H1 (cell line): ENCODE measurements at regions not wholly inside any gene's neighbourhood (a gene's known extent, or its start where the extent isn't known, plus 50 kb on each side); places are given as distances from the start of the nearest gene placed in this dataset.

Source experiments
- CTCF ChIA-PET: fragments of 300-600 bp; sonication (Branson Sonifier 250); formaldehyde crosslinking; loops from one replicate; lab custom pipeline; 2021; ENCODE audit not compliant: partially characterized antibody; lab: Charles Lee
- POLR2A ChIA-PET: fragments of 300-600 bp; sonication (Branson Sonifier 250); formaldehyde crosslinking; loops from one replicate; lab custom pipeline; 2021; ENCODE audit warnings: inconsistent platforms; ENCODE audit not compliant: partially characterized antibody; lab: Charles Lee
- DNase-seq, 2 experiments: peaks; one replicate each; pipeline versions ENCODE4 v3.0.0 to v3.0.0-alpha.2; 2010 to 2022; ENCODE audit warnings: low spot score in 2 of 2, low read depth in 1 of 2, mixed read lengths in 1 of 2
- FAIRE-seq: peaks from 2 replicates; lab custom pipeline; 2011; peaks lifted over from hg19 to GRCh38; lab: Jason Lieb, UNC
- H2AFZ ChIP-seq: 2 replicates; pipeline ENCODE4 v1.8.1; 2012; ENCODE audit warnings: low read length, inconsistent platforms
- H2AK5ac ChIP-seq: 2 replicates; pipeline ENCODE4 v1.6.1; 2013; ENCODE audit warnings: low read depth, low read length
- H2BK120ac ChIP-seq: replicated peaks from 2 replicates; pipeline ENCODE3; 2013; ENCODE audit warnings: low read depth, low read length, inconsistent platforms
- H2BK12ac ChIP-seq: 2 replicates; pipeline ENCODE4 v1.6.1; 2013; ENCODE audit warnings: low read depth, low read length
- H2BK15ac ChIP-seq: 2 replicates; pipeline ENCODE4 v1.6.1; 2013; ENCODE audit warnings: low read length
- H2BK20ac ChIP-seq: 2 replicates; pipeline ENCODE4 v1.6.1; 2013; ENCODE audit warnings: low read length
- H2BK5ac ChIP-seq: 2 replicates; pipeline ENCODE4 v1.6.1; 2013; ENCODE audit warnings: low read depth, low read length
- H3K14ac ChIP-seq: 2 replicates; pipeline ENCODE4 v1.6.1; 2013; ENCODE audit warnings: inconsistent platforms; ENCODE audit not compliant: insufficient read length
- H3K18ac ChIP-seq: 2 replicates; pipeline ENCODE4 v1.6.1; 2013; ENCODE audit warnings: low read length; ENCODE audit errors: extremely low read depth
- H3K23ac ChIP-seq: 2 replicates; pipeline ENCODE4 v1.6.1; 2013; ENCODE audit warnings: inconsistent platforms; ENCODE audit not compliant: insufficient read length
- H3K23me2 ChIP-seq: 2 replicates; pipeline ENCODE4 v1.6.1; 2013; ENCODE audit warnings: low read depth, low read length
- H3K27ac ChIP-seq: 2 replicates; pipeline ENCODE4 v1.6.1; 2011; ENCODE audit warnings: low read depth, low read length, inconsistent platforms
- H3K27me3 ChIP-seq, 4 experiments: replicated peaks in 1 of 4; 1 replicate in 1 of 4; 2 replicates in 3 of 4; pipeline versions ENCODE4 v1.6.1 to v1.8.1; 2011 to 2013; ENCODE audit warnings: low read length in 3 of 4, mild to moderate bottlenecking in 3 of 4, inconsistent platforms in 2 of 4, mixed read lengths in 2 of 4, moderate library complexity in 1 of 4; ENCODE audit not compliant: control insufficient read depth in 3 of 4, insufficient read depth in 3 of 4; ENCODE audit errors: extremely low read depth in 1 of 4
- H3K36me3 ChIP-seq, 4 experiments: 2 replicates each; pipeline versions ENCODE4 v1.6.1 to v1.8.1; 2011 to 2013; ENCODE audit warnings: mild to moderate bottlenecking in 4 of 4, low read length in 3 of 4, moderate library complexity in 2 of 4, control low read depth in 1 of 4, inconsistent platforms in 1 of 4; ENCODE audit not compliant: insufficient read depth in 4 of 4, control insufficient read depth in 2 of 4
- H3K4ac ChIP-seq: replicated peaks from 2 replicates; pipeline ENCODE3; 2013; ENCODE audit warnings: low read length, low read depth, mixed read lengths, inconsistent platforms; ENCODE audit not compliant: insufficient read length
- H3K4me1 ChIP-seq, 4 experiments: replicated peaks in 1 of 4; 1 replicate in 1 of 4; 2 replicates in 3 of 4; pipeline versions ENCODE4 v1.6.1 to v1.8.1; 2011 to 2013; ENCODE audit warnings: low read length in 3 of 4, inconsistent platforms in 2 of 4, mixed read lengths in 1 of 4; ENCODE audit not compliant: insufficient read depth in 4 of 4, control insufficient read depth in 3 of 4
- H3K4me2 ChIP-seq, 2 experiments: 2 replicates each; pipeline versions ENCODE4 v1.6.1 to v1.8.1; 2011 to 2013; ENCODE audit warnings: low read depth in 2 of 2, low read length in 2 of 2, control low read depth in 1 of 2, inconsistent platforms in 1 of 2, mild to moderate bottlenecking in 1 of 2; ENCODE audit not compliant: insufficient read depth in 1 of 2
- H3K4me3 ChIP-seq, 4 experiments: fragments of 200-600, 300-600 bp in 1 of 4; sonication (generic), shearing (Covaris generic), sonication (Bioruptor Twin) in 1 of 4; 2 replicates each; pipeline versions ENCODE4 v1.5.1 to v1.8.1; 2011 to 2016; ENCODE audit warnings: low read length in 4 of 4, low read depth in 3 of 4, control low read depth in 2 of 4, inconsistent platforms in 2 of 4, mild to moderate bottlenecking in 2 of 4, mixed read lengths in 1 of 4, moderate library complexity in 1 of 4; ENCODE audit not compliant: insufficient read depth in 2 of 4; ENCODE audit errors: extremely low read depth in 1 of 4
- H3K56ac ChIP-seq: replicated peaks from 2 replicates; pipeline ENCODE3; 2013; ENCODE audit warnings: low read depth, mild to moderate bottlenecking, mixed read lengths, low read length, inconsistent platforms; ENCODE audit not compliant: insufficient read length
- H3K79me1 ChIP-seq: 2 replicates; pipeline ENCODE4 v1.6.1; 2013; ENCODE audit warnings: low read depth, low read length, control low read depth
- H3K79me2 ChIP-seq, 2 experiments: 2 replicates each; pipeline versions ENCODE4 v1.6.1 to v1.8.1; 2012 to 2013; ENCODE audit warnings: low read length in 2 of 2, mild to moderate bottlenecking in 2 of 2, inconsistent platforms in 1 of 2; ENCODE audit not compliant: insufficient read depth in 2 of 2, control insufficient read depth in 1 of 2
- H3K9ac ChIP-seq, 4 experiments: replicated peaks in 1 of 4; 1 replicate in 1 of 4; 2 replicates in 3 of 4; pipeline versions ENCODE4 v1.6.1 to v1.8.1; 2011 to 2013; ENCODE audit warnings: low read depth in 3 of 4, low read length in 3 of 4, control low read depth in 2 of 4, mild to moderate bottlenecking in 2 of 4, moderate library complexity in 2 of 4, inconsistent platforms in 1 of 4; ENCODE audit errors: extremely low read depth in 1 of 4
- H3K9me3 ChIP-seq, 2 experiments: 2 replicates each; pipeline versions ENCODE4 v1.6.1 to v1.8.1; 2012 to 2013; ENCODE audit warnings: mild to moderate bottlenecking in 2 of 2, moderate library complexity in 2 of 2, control low read depth in 1 of 2, inconsistent platforms in 1 of 2, low read depth in 1 of 2, low read length in 1 of 2, mixed read lengths in 1 of 2; ENCODE audit not compliant: insufficient read depth in 2 of 2
- H4K20me1 ChIP-seq, 2 experiments: replicated peaks in 1 of 2; 2 replicates each; pipeline versions ENCODE3 to v1.8.1; 2011 to 2013; ENCODE audit warnings: inconsistent platforms in 2 of 2, low read length in 2 of 2, mild to moderate bottlenecking in 1 of 2; ENCODE audit not compliant: insufficient read depth in 2 of 2, control insufficient read depth in 1 of 2
- H4K5ac ChIP-seq: 2 replicates; pipeline ENCODE4 v1.6.1; 2013; ENCODE audit warnings: low read length, low read depth, mixed read lengths, inconsistent platforms; ENCODE audit not compliant: insufficient read length
- H4K8ac ChIP-seq: 2 replicates; pipeline ENCODE4 v1.8.0; 2013; ENCODE audit warnings: mild to moderate bottlenecking, moderate library complexity, low read length, inconsistent platforms; ENCODE audit not compliant: insufficient read depth; ENCODE audit errors: extremely low read depth
- H4K91ac ChIP-seq: replicated peaks from 2 replicates; pipeline ENCODE3; 2013; ENCODE audit warnings: low read length, mixed read lengths, inconsistent platforms; ENCODE audit not compliant: insufficient read length
- CBX8 ChIP-seq: fragments of 300-800, 300-1000 bp; sonication (generic); IDR thresholded peaks from 2 replicates; pipeline ENCODE4 v1.7.1; 2016; ENCODE audit warnings: low read depth, low read length, borderline replicate concordance
- FOSL1 ChIP-seq: IDR thresholded peaks from 2 replicates; pipeline ENCODE4 v1.6.1; 2011; ENCODE audit warnings: mild to moderate bottlenecking, low read depth, low read length, moderate library complexity; ENCODE audit not compliant: insufficient read depth
- KDM4A ChIP-seq: IDR thresholded peaks from one replicate; pipeline ENCODE4 v1.7.1; 2012; ENCODE audit warnings: low read depth, mild to moderate bottlenecking, moderate library complexity, low read length, inconsistent platforms; ENCODE audit not compliant: severe bottlenecking
- MAFK ChIP-seq: IDR thresholded peaks from 2 replicates; pipeline ENCODE4 v1.6.1; 2012; ENCODE audit warnings: low read depth, mild to moderate bottlenecking, improper control_type of control experiment, low read length
- MAX ChIP-seq: IDR thresholded peaks from 2 replicates; pipeline ENCODE4 v1.6.1; 2012; ENCODE audit warnings: inconsistent platforms
- NANOG ChIP-seq: IDR thresholded peaks from 2 replicates; pipeline ENCODE4 v1.6.1; 2011; ENCODE audit warnings: low read length, low read depth, mild to moderate bottlenecking, inconsistent platforms; ENCODE audit not compliant: insufficient read depth, poor library complexity, severe bottlenecking
- NRF1 ChIP-seq: IDR thresholded peaks from 2 replicates; pipeline ENCODE4 v1.6.1; 2011; ENCODE audit warnings: mild to moderate bottlenecking, low read depth, low read length, improper control_type of control experiment
- POU5F1 ChIP-seq: IDR thresholded peaks from 2 replicates; pipeline ENCODE4 v1.6.1; 2011; ENCODE audit warnings: low read depth, mild to moderate bottlenecking, low read length, moderate library complexity
- RBBP5 ChIP-seq: IDR thresholded peaks from 2 replicates; pipeline ENCODE4 v1.7.1; 2012; ENCODE audit warnings: low read depth, mild to moderate bottlenecking, inconsistent platforms, low read length, moderate library complexity, borderline replicate concordance
- RFX5 ChIP-seq: IDR thresholded peaks from 2 replicates; pipeline ENCODE4 v1.6.1; 2011; ENCODE audit warnings: low read depth, low read length, improper control_type of control experiment, borderline replicate concordance
- SP1 ChIP-seq: IDR thresholded peaks from 2 replicates; pipeline ENCODE4 v1.6.1; 2011; ENCODE audit warnings: low read depth, low read length
- USF2 ChIP-seq: IDR thresholded peaks from 2 replicates; pipeline ENCODE4 v1.6.1; 2011; ENCODE audit warnings: low read length, improper control_type of control experiment
- WGBS, 2 experiments: shearing (Covaris generic) in 1 of 2; methylation state at CpG; one replicate each; pipeline versions ENCODE4 v1.1.6 to v1.1.7; 2013 to 2015; ENCODE audit warnings: low lambda C conversion rate in 2 of 2, mixed read lengths in 2 of 2, inconsistent platforms in 1 of 2, low coverage in 1 of 2, missing lambda C conversion rate in 1 of 2; ENCODE audit not compliant: insufficient replicate concordance in 2 of 2, insufficient coverage in 1 of 2, insufficient read length in 1 of 2; ENCODE audit errors: extremely low coverage in 1 of 2, missing lambda C conversion rate in 1 of 2; 5-methylcytosine and 5-hydroxymethylcytosine counted together

- no peak overlapping the region for H2BK120ac ChIP-seq
- DNase-seq (no peak), FAIRE-seq (no peak)
- H3K4me1 ChIP-seq, result no peaks in the 10 kb centered on the region
- 94% methylated on average over 1 of the region's 1 CpG; no CpG with 5 or more reads in 1 of the 2 experiments for WGBS, 2 experiments
- no peak overlapping the region for H4K5ac ChIP-seq
- H4K91ac ChIP-seq, result no peak overlapping the region
- TF ChIP-seq CBX8 (no peak), USF2 (no peak), RFX5 (no peak), NRF1 (no peak), MAX (no peak), KDM4A (no peak), FOSL1 (no peak), NANOG (no peak), MAFK (no peak), POU5F1 (no peak), SP1 (no peak), RBBP5 (no peak)
- H4K20me1 ChIP-seq, result no peaks in the 10 kb centered on the region
- H2BK15ac ChIP-seq, result no peak overlapping the region
- H3K4me3 ChIP-seq, result no peak overlapping the region
- H3K36me3 ChIP-seq, result no peaks in the 10 kb centered on the region
- H3K23me2 ChIP-seq, result no peaks in the 10 kb centered on the region
- H3K18ac ChIP-seq, result no peak overlapping the region
- H3K9me3 ChIP-seq, result 0 out of 4 replicates have a peak, but pooled peaks cover 0 to 3% of the 10 kb centered on the region in 2 experiments
- H3K4ac ChIP-seq, result no peak overlapping the region
- no peak overlapping the region for H4K8ac ChIP-seq
- POLR2A ChIA-PET, result no interaction called here
- no peak overlapping the region for H2AFZ ChIP-seq
- H2BK5ac ChIP-seq, result no peak overlapping the region
- H3K27ac ChIP-seq, result no peak overlapping the region
- no peak overlapping the region for H3K9ac ChIP-seq
- H3K79me1 ChIP-seq, result no peaks in the 10 kb centered on the region
- H2BK20ac ChIP-seq, result no peak overlapping the region
- H2BK12ac ChIP-seq, result no peak overlapping the region
- H3K56ac ChIP-seq, result no peak overlapping the region
- no peak overlapping the region for H3K14ac ChIP-seq
- H3K23ac ChIP-seq, result no peak overlapping the region
- no peak overlapping the region for H3K4me2 ChIP-seq
- H2AK5ac ChIP-seq, result no peak overlapping the region
- no peaks in the 10 kb centered on the region for H3K27me3 ChIP-seq
- no peaks in the 10 kb centered on the region for H3K79me2 ChIP-seq
- CTCF ChIA-PET, result interaction anchor here (0.6 to 1.3 kb wide), 2 partner anchors 110 to 267 kb away, joined by 3 to 4 read pairs; no protein-coding TSS in a partner anchor
These were observed 1229.0 kb downstream of the PCDH9 start for GRCh38 chr13:66001140-66001539.
